Spleen (tissue), 7 donors: ENCODE measurements at regions not wholly inside any gene's neighbourhood (a gene's known extent, or its start where the extent isn't known, plus 50 kb on each side); places are given as distances from the start of the nearest gene placed in this dataset.

ENCODE experiments used
- POLR2A ChIP-seq, 3 donors: fragments of 450-650 bp; IDR thresholded peaks; one replicate each; pipeline ENCODE4 v1.5.1; 2017; ENCODE audit warnings: antibody characterized with exemption in 3 of 3, mild to moderate bottlenecking in 1 of 3
- TF ChIP-seq, protein P1 (sequence below), 11 experiments: fragments of 200-600 bp in 7 of 11; fragments of 450-650 bp in 4 of 11; sonication (generic) in 4 of 11; IDR thresholded peaks in 8 of 11; conservative IDR thresholded peaks in 3 of 11; 1 replicate in 7 of 11; 2 replicates in 4 of 11; pipeline versions ENCODE4 v1.4.0 to v1.8.0; 2016 to 2021; ENCODE audit warnings: antibody characterized with exemption in 11 of 11, inconsistent platforms in 4 of 11, mild to moderate bottlenecking in 1 of 11
- donor health status: DM: no; HTN: no; CAD: no; lungs with moderate emphysema.
- donor health status: DM: no; HTN: no; CAD: no.
- donor health status: DM: no; HTN: no; CAD: no.

DNA sequence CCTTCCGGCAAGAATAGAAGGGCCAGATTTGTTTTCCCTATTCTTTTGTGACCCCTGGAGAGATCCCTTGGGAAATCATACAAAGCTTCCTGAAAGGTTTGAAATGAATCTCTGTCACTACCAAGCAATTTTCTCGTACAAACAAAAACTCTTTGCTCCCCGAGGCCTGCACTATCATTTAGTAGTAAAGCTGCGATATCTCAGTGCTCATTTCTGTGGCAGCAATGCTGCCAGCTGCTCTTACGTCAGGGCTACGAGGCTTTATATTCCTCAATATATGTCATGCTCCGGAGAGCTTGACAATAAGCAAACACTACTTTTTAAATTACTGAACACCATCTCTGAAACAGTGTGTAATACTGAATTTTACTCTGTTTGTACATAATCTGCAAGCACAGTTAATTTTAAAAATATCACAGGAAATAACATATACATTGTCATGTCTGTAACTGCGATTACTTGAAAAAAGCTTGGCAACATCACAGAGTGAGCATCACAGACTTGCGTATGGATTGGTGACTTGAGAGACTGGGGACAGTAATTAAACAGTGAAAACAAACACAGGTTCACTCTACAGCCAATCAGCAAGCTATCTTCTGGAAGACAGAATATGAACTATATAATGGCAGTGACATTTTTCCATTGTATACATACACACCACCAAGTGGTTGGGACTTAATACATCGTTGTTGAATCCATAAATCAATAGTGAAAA lies 403.3 kb upstream of the NETO1 start:
- TF ChIP-seq POLR2A (IDR thresholded peaks at IDR 0.05), result no peak
- TF ChIP-seq, protein P1, sequence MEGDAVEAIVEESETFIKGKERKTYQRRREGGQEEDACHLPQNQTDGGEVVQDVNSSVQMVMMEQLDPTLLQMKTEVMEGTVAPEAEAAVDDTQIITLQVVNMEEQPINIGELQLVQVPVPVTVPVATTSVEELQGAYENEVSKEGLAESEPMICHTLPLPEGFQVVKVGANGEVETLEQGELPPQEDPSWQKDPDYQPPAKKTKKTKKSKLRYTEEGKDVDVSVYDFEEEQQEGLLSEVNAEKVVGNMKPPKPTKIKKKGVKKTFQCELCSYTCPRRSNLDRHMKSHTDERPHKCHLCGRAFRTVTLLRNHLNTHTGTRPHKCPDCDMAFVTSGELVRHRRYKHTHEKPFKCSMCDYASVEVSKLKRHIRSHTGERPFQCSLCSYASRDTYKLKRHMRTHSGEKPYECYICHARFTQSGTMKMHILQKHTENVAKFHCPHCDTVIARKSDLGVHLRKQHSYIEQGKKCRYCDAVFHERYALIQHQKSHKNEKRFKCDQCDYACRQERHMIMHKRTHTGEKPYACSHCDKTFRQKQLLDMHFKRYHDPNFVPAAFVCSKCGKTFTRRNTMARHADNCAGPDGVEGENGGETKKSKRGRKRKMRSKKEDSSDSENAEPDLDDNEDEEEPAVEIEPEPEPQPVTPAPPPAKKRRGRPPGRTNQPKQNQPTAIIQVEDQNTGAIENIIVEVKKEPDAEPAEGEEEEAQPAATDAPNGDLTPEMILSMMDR (IDR thresholded peaks at IDR 0.05 in 8 of 11, conservative IDR thresholded peaks at IDR 0.05 in 3 of 11), result no peak
